GM18507 (cell line): ENCODE measurements at regions not wholly inside any gene's neighbourhood (a gene's known extent, or its start where the extent isn't known, plus 50 kb on each side); places are given as distances from the start of the nearest gene placed in this dataset.

Experiments used
- DNase-seq: peaks from one replicate; pipeline ENCODE4 v3.0.0; 2011; ENCODE audit warnings: low read depth; ENCODE audit not compliant: insufficient read length; ENCODE audit errors: extremely low spot score
- FAIRE-seq: peaks from 2 replicates; lab custom pipeline; 2011; peaks lifted over from hg19 to GRCh38; lab: Jason Lieb, UNC

- no peak for FAIRE-seq
- no peak for DNase-seq
Observed at GRCh38 chr3:5063724-5064123, 58.4 kb upstream of the ARL8B start.

- FAIRE-seq (no peak), DNase-seq (no peak)
Observed at GRCh38 chr3:5068531-5069050, 53.5 kb upstream of the ARL8B start.

GRCh38 chr3:5069627-5070026 is 52.5 kb upstream of the ARL8B start:
- FAIRE-seq = no peak
- no peak for DNase-seq

- no peak for FAIRE-seq
- no peak for DNase-seq
Observed at GRCh38 chr3:5071061-5071460, 51.0 kb upstream of the ARL8B start.

- no peak for FAIRE-seq
- no peak for DNase-seq
Observed at GRCh38 chr3:5072100-5072816, 49.8 kb upstream of the ARL8B start.
